ENCODE measurements at regions not wholly inside any gene's neighbourhood (a gene's known extent, or its start where the extent isn't known, plus 50 kb on each side); places are given as distances from the start of the nearest gene placed in this dataset.

DNA sequence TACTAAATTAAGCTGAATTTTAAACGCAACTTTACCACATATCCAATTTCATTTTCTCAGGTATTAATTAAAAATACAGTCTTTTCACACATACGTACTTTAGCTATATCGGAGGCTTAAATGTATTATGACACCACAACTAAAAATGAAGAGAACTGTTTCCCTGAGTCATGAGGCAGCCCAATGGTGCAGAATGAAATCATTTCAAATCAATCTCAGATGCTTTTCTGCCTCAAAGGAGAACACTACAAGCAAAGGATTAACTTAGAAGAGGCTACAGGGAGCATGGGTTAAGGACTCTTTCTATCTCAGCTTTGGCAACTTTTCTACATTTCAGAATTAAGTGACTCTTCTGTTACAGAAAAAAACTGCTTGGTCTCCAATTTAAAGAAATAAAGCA is 516.3 kb upstream of the HTR2A start:
- Histone ChIP-seq H3K4me3 (no peak overlapping the region), H3K27ac (no peak overlapping the region), H3K4me1 (no peaks in the 10 kb centered on the region), H3K9me3 (no peaks in the 10 kb centered on the region), H3K36me3 (no peaks in the 10 kb centered on the region), H3K27me3 (no peaks in the 10 kb centered on the region)
- DNase-seq (ENCODE audit: extremely low spot score in 2 of 2) = no peak
- intact Hi-C loops (cut with DNase I) = no loop called here
- TF ChIP-seq POLR2A (IDR thresholded peaks at IDR 0.05) (no peak), POLR2AphosphoS5 (IDR thresholded peaks at IDR 0.05; ENCODE audit: insufficient read depth in 1 of 2, low read depth in 1 of 2) (no peak)
- TF ChIP-seq, protein P1, sequence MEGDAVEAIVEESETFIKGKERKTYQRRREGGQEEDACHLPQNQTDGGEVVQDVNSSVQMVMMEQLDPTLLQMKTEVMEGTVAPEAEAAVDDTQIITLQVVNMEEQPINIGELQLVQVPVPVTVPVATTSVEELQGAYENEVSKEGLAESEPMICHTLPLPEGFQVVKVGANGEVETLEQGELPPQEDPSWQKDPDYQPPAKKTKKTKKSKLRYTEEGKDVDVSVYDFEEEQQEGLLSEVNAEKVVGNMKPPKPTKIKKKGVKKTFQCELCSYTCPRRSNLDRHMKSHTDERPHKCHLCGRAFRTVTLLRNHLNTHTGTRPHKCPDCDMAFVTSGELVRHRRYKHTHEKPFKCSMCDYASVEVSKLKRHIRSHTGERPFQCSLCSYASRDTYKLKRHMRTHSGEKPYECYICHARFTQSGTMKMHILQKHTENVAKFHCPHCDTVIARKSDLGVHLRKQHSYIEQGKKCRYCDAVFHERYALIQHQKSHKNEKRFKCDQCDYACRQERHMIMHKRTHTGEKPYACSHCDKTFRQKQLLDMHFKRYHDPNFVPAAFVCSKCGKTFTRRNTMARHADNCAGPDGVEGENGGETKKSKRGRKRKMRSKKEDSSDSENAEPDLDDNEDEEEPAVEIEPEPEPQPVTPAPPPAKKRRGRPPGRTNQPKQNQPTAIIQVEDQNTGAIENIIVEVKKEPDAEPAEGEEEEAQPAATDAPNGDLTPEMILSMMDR (IDR thresholded peaks at IDR 0.05) = no peak

DNA sequence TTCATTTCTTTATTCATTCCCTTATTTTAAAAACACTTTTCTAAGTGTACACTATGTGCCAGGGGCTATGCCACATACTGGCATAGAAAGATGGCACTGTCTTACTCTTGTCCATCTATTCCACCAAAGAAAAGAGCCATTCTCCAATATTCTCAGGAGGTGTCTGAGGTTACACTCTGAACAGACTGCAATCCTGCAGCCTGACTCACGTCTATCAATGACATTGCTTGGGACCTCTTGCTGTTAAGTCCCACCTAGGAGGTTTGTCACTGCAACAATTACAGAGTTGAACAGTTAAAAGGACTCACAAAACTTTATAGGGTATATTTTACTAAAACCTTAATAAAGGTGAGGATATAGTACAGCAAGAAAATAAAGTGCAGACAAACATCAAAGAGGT is 512.9 kb upstream of the HTR2A start:
- no peak overlapping the region for H3K27ac ChIP-seq
- TF ChIP-seq POLR2AphosphoS5 (IDR thresholded peaks at IDR 0.05; ENCODE audit: insufficient read depth in 1 of 2, low read depth in 1 of 2) (no peak), POLR2A (IDR thresholded peaks at IDR 0.05) (no peak)
- TF ChIP-seq, protein P1 (IDR thresholded peaks at IDR 0.05) = no peak
- H3K36me3 ChIP-seq = no peaks in the 10 kb centered on the region
- H3K4me3 ChIP-seq = no peak overlapping the region
- no peaks in the 10 kb centered on the region for H3K9me3 ChIP-seq
- no peaks in the 10 kb centered on the region for H3K4me1 ChIP-seq
- DNase-seq (ENCODE audit: extremely low spot score in 2 of 2) = no peak
- no peaks in the 10 kb centered on the region for H3K27me3 ChIP-seq
- intact Hi-C loops (cut with DNase I) = no loop called here

DNA sequence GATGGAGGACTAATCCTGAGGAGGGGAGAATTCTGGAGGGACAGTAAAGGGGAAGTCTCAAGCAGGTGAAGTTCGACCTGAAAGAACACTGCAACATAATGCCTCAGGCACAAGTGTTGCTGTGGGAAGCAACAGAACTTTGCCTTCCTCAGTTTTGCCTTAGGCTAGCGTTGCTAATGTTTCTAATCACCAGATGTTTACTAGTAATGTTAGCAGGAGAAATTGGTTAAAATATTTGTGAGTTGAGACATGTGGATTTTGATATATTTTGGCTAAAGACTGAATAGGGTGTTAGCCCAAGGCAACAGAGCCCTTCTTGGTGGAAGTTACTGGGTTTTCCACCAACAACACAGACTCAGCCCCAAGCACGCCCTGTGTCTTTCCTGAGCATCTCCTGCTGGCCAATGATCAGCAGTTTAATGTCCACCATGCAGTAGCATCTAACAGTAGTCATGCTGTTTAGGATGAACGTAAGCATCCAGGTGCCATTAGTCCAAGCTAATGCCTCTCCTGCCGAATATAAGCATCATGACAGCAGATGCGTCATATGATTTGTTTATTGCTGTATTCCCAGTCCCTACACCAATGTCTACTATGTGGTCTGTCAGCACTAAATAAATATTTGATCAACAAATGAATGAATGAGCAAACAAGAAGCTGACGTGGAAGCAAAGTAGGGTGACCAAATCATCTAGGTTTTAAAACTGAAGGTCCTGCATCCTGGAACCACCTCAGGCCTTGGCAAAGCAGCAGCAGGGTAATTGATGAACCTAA is 511.9 kb upstream of the HTR2A start:
- no peaks in the 10 kb centered on the region for H3K36me3 ChIP-seq
- TF ChIP-seq, protein P1 (IDR thresholded peaks at IDR 0.05) = no peak
- TF ChIP-seq POLR2A (IDR thresholded peaks at IDR 0.05) = no peak
- TF ChIP-seq POLR2AphosphoS5 (IDR thresholded peaks at IDR 0.05; ENCODE audit: insufficient read depth in 1 of 2, low read depth in 1 of 2) = no peak
- no peaks in the 10 kb centered on the region for H3K9me3 ChIP-seq
- H3K27ac ChIP-seq = no peak overlapping the region
- no peaks in the 10 kb centered on the region for H3K4me1 ChIP-seq
- H3K4me3 ChIP-seq = no peak overlapping the region
- DNase-seq (ENCODE audit: extremely low spot score in 2 of 2) = no peak
- intact Hi-C loops (cut with DNase I) = no loop called here
- no peaks in the 10 kb centered on the region for H3K27me3 ChIP-seq

DNA sequence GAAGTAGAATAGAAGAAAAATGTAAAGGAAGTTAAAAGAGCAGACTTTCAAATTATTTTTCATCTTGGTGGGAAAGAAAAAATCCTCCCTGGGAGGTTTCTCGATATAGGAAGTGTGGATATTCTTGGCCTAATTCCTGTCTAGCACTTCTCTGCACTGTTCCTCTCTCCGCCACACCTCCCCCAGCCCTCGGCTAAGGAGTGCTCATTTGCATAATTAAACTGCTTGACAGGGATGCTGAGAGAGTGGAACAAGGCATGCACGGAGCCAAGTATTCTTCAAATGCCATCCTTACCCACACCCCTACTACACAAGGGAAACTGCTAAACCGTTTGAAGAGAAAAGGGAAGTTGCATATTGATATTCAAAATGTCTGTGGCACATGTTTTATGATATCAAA is 511.0 kb upstream of the HTR2A start:
- no peaks in the 10 kb centered on the region for H3K27me3 ChIP-seq
- H3K4me3 ChIP-seq = no peak overlapping the region
- DNase-seq (ENCODE audit: extremely low spot score in 2 of 2) = no peak
- H3K36me3 ChIP-seq = no peaks in the 10 kb centered on the region
- intact Hi-C loops (cut with DNase I) = no loop called here
- no peak overlapping the region for H3K27ac ChIP-seq
- H3K4me1 ChIP-seq = no peaks in the 10 kb centered on the region
- TF ChIP-seq, protein P1 (IDR thresholded peaks at IDR 0.05) = no peak
- TF ChIP-seq POLR2A (IDR thresholded peaks at IDR 0.05) = no peak
- no peak for TF ChIP-seq POLR2AphosphoS5 (IDR thresholded peaks at IDR 0.05; ENCODE audit: insufficient read depth in 1 of 2, low read depth in 1 of 2)
- no peaks in the 10 kb centered on the region for H3K9me3 ChIP-seq

DNA sequence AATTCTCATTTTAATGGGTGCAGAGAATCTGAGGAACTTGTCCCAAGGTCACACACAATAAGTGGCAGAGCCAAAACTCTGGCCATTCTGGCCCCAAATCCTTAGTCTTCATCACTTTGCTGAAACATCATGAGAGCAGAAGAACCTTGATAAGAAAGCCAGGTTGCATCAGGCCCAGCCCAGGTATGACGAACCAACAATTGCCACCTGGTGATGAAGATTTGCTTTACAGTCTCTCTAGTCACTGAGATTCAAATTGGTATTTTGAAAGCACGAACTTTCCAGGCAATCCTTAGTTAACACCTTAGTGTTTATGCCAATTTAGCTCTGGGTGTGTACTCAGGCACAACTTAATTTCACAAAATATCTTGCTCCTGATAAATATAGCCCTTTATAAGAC is 502.7 kb upstream of the HTR2A start:
- Histone ChIP-seq H3K27ac (no peak overlapping the region), H3K4me1 (no peaks in the 10 kb centered on the region), H3K36me3 (no peaks in the 10 kb centered on the region), H3K4me3 (no peak overlapping the region), H3K27me3 (no peaks in the 10 kb centered on the region), H3K9me3 (no peaks in the 10 kb centered on the region)
- TF ChIP-seq POLR2A (IDR thresholded peaks at IDR 0.05) (no peak), POLR2AphosphoS5 (IDR thresholded peaks at IDR 0.05; ENCODE audit: insufficient read depth in 1 of 2, low read depth in 1 of 2) (no peak)
- TF ChIP-seq, protein P1 (IDR thresholded peaks at IDR 0.05) = no peak
- DNase-seq (ENCODE audit: extremely low spot score in 2 of 2) = no peak
- intact Hi-C loops (cut with DNase I) = no loop called here

Measured in vagina (tissue), 2 donors.